Inflammatory macrophage treated with lipopolysaccharide for 4 hours (primary cell): ENCODE measurements at regions not wholly inside any gene's neighbourhood (a gene's known extent, or its start where the extent isn't known, plus 50 kb on each side); places are given as distances from the start of the nearest gene placed in this dataset.
"Not testable (repeated sequence)": the region's sequence is repeated elsewhere in the genome, so short reads cannot be mapped to it uniquely, and the experiment has no call there.

Source experiments
- DNase-seq: peaks from one replicate; pipeline ENCODE4 v3.0.0-alpha.2; 2020

DNA sequence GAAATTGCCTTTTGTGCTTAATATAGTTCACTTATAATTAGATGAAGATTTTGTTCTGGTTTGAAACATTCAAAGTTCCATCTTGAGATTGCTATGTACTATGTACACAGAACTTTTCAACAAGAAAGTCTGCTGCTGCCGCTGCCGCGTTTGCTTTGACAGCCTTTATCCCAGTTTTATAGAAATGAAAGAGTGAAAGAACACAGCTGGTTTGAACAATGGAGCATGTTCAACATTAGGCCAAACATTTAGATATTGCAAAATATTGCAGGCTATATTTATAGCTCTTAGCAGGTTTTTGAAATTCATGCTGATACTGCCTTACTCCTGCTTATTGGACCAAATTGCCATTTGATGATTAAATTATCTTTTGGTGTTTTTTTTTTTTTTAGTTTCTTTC is 299.8 kb upstream of the PRKD1 start:
- no peak for DNase-seq

GRCh38 chr14:30227876-30228275 is 300.2 kb upstream of the PRKD1 start:
- no peak for DNase-seq

GRCh38 chr14:30230719-30231118 is 303.1 kb upstream of the PRKD1 start:
- no peak for DNase-seq

GRCh38 chr14:30234966-30235365 is 307.3 kb upstream of the PRKD1 start:
- no peak for DNase-seq

DNA sequence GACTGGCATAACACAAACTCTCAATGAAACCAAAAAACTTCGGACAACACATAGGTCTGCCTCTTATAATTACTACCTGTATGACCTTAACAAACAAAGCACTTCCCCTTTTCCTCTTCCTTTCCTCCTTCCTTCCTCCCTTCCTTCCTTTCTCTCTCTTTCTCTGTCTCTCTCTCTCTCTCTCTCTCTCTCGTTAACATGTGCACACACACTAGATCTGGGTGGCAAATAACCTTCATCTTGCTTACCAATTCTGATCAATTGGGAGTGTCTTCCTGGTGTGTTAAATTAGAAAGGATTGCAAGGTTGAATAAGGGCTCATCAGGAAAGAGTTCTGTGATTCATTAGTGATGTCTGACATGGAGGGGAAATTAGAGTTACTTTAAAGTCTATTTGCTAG is 307.8 kb upstream of the PRKD1 start:
- DNase-seq, result no peak

DNA sequence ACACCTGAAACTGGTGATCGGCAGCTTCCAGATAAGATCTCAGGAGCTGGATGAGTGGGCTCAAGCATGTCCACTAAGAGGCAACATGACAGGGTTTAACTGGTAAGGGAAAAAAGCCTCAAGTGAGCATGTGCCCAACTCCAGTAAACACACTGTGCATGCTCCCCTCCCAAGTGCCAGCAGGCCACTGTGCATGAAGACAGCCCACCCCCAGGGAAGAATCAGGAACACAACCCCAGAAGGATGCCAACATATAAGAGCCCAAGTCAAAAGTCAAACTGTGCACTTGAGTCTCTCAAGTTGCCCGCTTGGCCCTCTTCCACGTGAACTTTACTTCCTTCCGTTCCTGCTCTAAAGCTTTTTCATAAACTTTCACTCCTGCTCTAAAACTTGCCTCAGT is 311.3 kb upstream of the PRKD1 start:
- no peak for DNase-seq

GRCh38 chr14:30240018-30240417 is 312.4 kb upstream of the PRKD1 start:
- DNase-seq, result no peak

DNA sequence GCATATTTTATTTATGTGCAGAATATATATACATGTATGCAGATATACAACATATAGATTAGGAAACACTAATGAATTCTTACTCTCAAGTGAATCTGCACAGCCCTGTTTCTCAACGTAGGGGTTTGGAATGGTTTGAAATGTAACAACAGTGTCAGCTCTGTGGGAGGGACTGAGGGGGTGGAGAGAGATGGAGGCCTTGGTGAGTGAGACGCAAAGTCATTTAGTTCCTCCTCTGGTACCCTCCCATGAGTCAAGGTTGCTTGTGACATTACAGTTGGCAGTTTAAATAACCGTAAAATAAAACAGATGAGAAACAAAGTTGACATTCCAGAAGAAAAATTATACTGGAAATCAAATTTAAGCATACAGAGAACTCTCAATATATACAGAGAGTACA is 313.0 kb upstream of the PRKD1 start:
- no peak for DNase-seq

GRCh38 chr14:30242744-30243143 is 315.1 kb upstream of the PRKD1 start:
- DNase-seq, result no peak

GRCh38 chr14:30243207-30243606 is 315.6 kb upstream of the PRKD1 start:
- DNase-seq, result no peak

DNA sequence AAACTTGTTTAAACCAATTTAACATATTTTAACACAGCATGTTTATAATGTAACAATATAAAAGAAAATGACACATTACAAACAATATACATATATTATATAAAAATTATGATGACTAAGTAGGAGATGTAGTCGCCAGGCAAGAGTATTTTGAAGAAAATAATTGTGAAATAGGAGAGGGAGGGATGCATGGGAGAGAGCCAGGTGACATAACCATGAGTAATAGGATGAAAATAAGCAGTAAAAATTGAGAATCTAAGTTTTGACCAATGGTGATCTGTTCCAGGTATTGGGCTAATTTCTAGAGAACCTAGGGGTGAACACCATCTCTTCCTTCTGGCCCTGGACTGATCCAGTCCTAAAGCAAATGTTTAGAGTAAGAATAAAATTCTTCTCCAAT is 315.2 kb upstream of the G2E3 start:
- DNase-seq, result no peak

DNA sequence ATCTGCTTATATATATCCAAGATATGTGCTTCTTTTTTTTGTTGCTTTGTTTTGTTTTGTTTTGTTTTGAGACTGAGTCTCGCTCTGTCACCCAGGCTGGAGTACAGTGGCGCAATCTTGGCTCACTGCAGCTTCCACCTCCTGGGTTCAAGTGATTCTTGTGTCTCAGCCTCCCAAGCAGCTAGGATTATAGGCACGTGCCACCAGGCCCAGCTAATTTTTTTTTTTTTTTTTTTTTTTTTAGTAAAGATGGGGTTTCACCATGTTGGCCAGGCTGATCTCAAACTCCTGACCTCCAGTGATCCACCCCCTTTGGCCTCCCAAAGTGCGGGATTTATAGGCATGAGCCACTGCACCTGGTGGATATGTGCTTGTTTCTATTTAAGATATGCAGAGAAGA is 314.6 kb upstream of the G2E3 start:
- not testable (repeated sequence) for DNase-seq

DNA sequence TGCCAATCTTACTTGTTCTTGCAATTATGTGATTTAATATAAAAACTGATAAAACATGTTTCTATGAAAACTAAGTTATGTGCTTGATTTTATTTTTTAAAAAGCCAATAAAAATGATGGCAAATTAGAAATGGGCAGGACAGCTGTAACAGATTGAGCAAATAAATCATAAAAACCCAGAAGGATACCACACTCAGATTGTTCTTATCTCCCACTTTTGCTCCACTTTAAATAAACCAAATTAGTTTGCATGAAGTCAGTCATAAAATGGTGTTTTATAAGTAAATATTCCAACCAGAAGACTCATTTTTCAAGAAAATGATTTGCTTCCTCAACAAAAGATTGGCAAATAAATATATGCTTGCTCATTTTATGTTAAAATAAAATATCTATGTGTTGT is 307.9 kb upstream of the G2E3 start:
- no peak for DNase-seq

- no peak for DNase-seq
Observed at GRCh38 chr14:30251557-30252100, 307.3 kb upstream of the G2E3 start.

DNA sequence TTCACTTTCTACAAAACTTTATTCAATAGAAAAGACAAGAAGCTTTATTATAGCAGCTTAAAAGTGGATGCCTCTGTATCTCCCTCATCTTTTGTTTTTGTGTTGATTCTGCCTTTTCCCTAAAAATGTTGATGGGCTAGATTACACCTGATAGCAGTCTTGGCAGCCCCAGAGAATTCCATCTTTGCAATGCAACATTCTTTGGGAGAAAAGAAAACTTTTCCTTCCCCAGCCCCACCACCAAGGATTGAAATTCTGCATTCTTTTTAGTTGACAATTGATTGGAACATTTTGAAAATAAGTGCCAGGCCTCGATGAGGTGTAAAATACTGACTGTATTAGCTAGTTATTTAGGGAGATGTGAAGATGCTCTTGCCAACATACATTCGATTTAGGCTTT is 306.8 kb upstream of the G2E3 start:
- no peak for DNase-seq

DNA sequence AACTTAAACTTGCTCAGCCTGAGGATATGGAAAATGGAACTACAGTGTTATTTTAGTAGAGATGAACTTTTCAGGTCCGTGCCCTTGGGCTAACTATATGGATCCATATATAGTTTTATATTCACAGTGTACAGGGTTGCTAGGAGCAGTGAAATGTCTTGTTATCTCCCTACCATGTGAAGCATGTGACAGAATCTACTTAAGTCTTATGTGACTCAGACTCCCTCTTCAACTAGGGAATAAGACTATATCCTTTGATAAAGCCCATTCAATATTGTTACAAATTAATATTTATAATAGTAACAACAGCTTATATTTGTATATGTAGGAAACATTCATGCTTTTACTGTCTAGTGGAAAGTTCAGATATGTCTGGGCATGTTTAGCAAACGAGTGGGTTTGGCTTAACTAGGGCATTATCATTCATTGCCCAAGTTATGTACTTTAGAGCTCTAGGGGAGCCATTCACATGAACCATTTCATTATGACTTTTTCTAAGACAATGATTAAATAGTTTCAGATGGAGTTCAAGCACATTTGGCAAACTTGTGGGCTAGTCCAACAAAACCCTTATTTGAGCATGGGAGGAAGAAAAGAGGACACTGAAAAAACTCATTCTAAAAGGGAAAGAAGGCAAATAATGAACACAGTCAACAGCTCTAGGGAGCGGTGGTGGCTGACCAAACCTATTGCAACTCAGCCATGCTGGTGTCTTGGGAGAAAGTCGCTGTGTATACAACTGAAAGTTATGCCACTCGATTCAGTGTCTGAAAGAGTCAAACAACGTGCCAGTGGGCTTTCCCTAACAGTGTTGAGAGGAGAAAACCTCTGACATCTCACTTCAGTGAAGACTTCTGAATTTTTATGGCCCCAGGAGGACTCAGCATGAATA is 305.9 kb upstream of the G2E3 start:
- no peak for DNase-seq

GRCh38 chr14:30256627-30257026 is 302.3 kb upstream of the G2E3 start:
- no peak for DNase-seq

DNA sequence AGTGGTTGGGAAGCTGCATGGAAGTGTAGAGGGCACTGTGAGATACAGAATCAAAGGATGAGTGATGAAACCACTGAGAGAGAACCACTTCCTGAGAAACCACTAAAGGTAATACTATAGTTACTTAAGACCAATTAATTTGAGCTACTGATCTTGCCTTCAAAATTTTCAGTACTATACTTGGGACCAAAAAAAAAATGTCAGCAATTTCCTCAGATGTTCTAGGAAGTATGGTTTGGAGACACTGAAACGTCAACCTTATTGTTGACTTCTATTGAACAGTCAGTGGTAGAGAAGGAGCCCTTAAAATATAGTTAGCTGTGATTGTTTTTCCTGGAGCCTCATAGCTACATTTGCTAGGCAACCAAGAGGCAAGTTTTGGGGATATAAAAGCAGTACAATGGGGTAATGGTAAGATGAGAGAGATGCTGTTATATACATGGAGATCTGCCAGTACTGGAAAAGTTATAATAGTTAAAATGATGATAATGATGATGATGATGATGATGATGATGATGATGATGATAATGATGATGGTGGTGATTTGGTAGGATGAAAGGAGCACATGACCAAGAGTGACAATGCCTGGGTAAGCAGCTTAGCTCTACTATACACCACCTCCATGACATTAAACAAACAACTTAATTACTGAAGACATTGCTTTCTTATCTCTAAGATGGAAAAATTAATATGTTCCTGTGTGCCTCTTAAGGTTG is 300.9 kb upstream of the G2E3 start:
- DNase-seq, result no peak

- DNase-seq, result no peak
Observed at GRCh38 chr14:30260833-30261607, 297.9 kb upstream of the G2E3 start.

DNA sequence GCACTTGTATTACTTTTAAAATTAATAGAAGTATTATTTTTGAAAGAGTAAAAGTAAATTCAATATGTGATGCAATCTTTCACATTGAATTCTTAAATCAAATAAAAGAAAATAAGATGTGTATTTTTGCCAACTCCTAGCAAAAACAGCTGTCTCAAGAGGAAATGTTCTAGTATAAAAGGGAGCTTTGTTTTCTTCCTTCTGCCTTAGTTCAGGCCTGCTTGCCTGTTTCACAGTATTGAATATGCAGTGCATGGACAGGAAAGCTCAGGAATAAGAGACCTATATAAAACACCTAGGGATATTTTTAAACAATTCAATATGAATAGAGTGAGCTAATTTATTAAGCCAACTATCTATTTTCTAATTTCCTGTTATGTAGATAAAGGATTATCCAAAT is 294.8 kb upstream of the G2E3 start:
- DNase-seq, result no peak

- DNase-seq, result no peak
Observed at GRCh38 chr14:30266290-30266689, 292.7 kb upstream of the G2E3 start.

DNA sequence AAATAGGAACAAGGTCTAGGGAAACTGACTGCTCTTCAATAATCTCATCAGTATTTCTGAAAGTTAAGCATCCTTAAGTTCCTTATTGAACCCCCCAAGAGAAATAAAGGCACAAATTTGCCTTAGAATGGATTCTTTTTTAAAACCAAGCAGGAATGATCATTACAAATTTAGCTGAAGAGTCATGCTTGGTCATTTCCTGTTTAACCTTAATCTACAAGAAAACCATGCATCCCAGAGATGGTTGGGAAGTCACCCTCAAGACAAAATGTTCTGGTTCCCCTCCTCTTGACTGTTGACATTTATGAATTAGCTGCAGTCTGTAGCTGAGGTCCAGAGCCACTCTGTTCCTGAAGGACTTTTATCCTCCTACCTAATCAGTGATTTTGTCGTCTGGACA is 291.8 kb upstream of the G2E3 start:
- no peak for DNase-seq
